Choroid plexus epithelial cell (primary cell): ENCODE measurements at regions not wholly inside any gene's neighbourhood (a gene's known extent, or its start where the extent isn't known, plus 50 kb on each side); places are given as distances from the start of the nearest gene placed in this dataset.
A peak's percentile ranks its signal among the peaks of the same experiment; 100 is the strongest.

Experiments
- DNase-seq: peaks from one replicate; pipeline ENCODE4 v3.0.0-alpha.2; 2010; ENCODE audit warnings: low read depth
- H3K4me3 ChIP-seq: 2 replicates; pipeline ENCODE4 v1.5.1; 2011; ENCODE audit warnings: low read depth, mild to moderate bottlenecking, control low read depth, low read length, moderate library complexity
- CTCF ChIP-seq: conservative IDR thresholded peaks from 2 replicates; pipeline ENCODE4 v1.5.1; 2011; ENCODE audit warnings: low read depth, mild to moderate bottlenecking, control low read depth, inconsistent platforms, low read length, moderate library complexity

GRCh38 chr13:90796474-90796873 is 551.0 kb upstream of the MIR17HG start:
- H3K4me3 ChIP-seq = no peak overlapping the region
- DNase-seq = no peak
- TF ChIP-seq CTCF = no peak

GRCh38 chr13:90797335-90797734 is 550.2 kb upstream of the MIR17HG start:
- no peak overlapping the region for H3K4me3 ChIP-seq
- TF ChIP-seq CTCF = no peak
- no peak for DNase-seq

GRCh38 chr13:90798381-90798780 is 549.1 kb upstream of the MIR17HG start:
- no peak overlapping the region for H3K4me3 ChIP-seq
- no peak for TF ChIP-seq CTCF
- no peak for DNase-seq

GRCh38 chr13:90800082-90800746 is 547.3 kb upstream of the MIR17HG start:
- TF ChIP-seq CTCF = no peak
- no peak overlapping the region for H3K4me3 ChIP-seq
- DNase-seq = peak; percentile 22

GRCh38 chr13:90801621-90802020 is 545.9 kb upstream of the MIR17HG start:
- no peak overlapping the region for H3K4me3 ChIP-seq
- no peak for TF ChIP-seq CTCF
- DNase-seq = no peak

GRCh38 chr13:90803210-90803609 is 544.3 kb upstream of the MIR17HG start:
- TF ChIP-seq CTCF = no peak
- no peak overlapping the region for H3K4me3 ChIP-seq
- no peak for DNase-seq

GRCh38 chr13:90806016-90806615 is 541.4 kb upstream of the MIR17HG start:
- DNase-seq = no peak
- no peak overlapping the region for H3K4me3 ChIP-seq
- TF ChIP-seq CTCF = no peak
